ENCODE measurements at regions not wholly inside any gene's neighbourhood (a gene's known extent, or its start where the extent isn't known, plus 50 kb on each side); places are given as distances from the start of the nearest gene placed in this dataset.

DNA sequence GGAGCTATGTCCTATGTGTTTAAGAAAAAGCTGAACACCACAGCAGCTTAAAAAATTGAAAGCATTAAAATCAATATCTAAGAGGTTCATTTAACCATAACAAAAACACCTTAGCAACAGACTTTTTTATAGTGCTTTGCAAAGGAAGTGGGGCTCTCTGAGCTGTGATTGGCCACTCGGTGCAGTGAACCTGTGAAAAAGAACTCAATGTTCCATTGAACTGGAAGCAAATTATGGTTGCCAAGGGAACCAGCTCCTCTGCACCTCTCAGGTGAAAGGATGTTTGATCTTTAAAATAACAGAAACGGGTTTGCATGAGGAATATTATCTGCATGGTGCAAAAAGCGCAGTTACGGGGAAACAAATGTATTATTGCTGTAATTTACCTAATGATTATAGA, 149.4 kb downstream of the SNAPC1 start:
- TF ChIP-seq, protein P1, sequence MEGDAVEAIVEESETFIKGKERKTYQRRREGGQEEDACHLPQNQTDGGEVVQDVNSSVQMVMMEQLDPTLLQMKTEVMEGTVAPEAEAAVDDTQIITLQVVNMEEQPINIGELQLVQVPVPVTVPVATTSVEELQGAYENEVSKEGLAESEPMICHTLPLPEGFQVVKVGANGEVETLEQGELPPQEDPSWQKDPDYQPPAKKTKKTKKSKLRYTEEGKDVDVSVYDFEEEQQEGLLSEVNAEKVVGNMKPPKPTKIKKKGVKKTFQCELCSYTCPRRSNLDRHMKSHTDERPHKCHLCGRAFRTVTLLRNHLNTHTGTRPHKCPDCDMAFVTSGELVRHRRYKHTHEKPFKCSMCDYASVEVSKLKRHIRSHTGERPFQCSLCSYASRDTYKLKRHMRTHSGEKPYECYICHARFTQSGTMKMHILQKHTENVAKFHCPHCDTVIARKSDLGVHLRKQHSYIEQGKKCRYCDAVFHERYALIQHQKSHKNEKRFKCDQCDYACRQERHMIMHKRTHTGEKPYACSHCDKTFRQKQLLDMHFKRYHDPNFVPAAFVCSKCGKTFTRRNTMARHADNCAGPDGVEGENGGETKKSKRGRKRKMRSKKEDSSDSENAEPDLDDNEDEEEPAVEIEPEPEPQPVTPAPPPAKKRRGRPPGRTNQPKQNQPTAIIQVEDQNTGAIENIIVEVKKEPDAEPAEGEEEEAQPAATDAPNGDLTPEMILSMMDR (IDR thresholded peaks at IDR 0.05; ENCODE audit: control insufficient read depth, extremely low read depth, insufficient read depth) = no peak
- H3K4me3 ChIP-seq (ENCODE audit: low read depth, low read length) = no peak overlapping the region
- DNase-seq (ENCODE audit: low read depth) = peak; percentile 10

DNA sequence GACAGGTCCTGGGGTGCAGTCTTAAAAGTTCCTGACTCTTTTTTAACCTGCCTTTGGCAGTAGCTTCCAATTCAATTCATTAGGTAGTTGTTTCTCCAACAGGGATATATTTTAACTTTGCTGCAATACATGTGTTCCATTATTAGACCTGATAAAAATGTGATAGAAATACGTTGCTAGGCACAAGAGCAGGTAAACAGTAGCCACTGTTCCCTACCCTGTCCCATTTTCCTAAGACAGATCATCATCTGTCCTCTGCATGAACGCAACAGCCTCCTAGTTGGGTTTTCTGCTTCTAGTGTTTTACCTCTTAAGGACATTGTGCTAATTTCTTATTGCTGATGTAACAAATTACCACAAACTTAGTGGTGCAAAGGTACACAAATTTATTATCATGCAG, 156.8 kb downstream of the SNAPC1 start:
- DNase-seq (ENCODE audit: low read depth) = no peak
- TF ChIP-seq, protein P1 (IDR thresholded peaks at IDR 0.05; ENCODE audit: control insufficient read depth, extremely low read depth, insufficient read depth) = no peak

DNA sequence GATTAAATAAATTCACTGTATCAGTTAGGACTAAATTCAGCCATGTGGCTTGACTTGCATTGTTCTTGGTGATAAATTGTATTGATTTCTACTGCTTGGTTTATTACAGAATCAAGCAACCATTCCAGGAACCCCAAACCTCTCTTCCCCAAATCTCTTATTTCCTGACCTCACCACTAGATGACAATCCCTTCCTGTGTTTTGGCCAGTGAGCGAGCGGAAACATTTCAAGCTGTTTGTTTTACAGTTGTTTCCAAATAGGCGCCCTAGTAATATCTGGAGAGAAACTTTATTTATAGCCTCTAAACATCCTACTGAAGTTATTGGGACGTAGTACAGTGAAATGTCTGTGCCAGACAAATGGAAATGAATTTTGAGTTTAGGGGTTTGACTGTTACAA, 161.1 kb downstream of the SNAPC1 start:
- TF ChIP-seq, protein P1 (IDR thresholded peaks at IDR 0.05; ENCODE audit: control insufficient read depth, extremely low read depth, insufficient read depth) = peak; percentile 63
- no peak overlapping the region for H3K4me3 ChIP-seq (ENCODE audit: low read depth, low read length)
- no peak for DNase-seq (ENCODE audit: low read depth)

More for the DNA sequence above, 156.8 kb downstream of the SNAPC1 start:
- H3K4me3 ChIP-seq (ENCODE audit: low read depth, low read length) = no peak overlapping the region

DNA sequence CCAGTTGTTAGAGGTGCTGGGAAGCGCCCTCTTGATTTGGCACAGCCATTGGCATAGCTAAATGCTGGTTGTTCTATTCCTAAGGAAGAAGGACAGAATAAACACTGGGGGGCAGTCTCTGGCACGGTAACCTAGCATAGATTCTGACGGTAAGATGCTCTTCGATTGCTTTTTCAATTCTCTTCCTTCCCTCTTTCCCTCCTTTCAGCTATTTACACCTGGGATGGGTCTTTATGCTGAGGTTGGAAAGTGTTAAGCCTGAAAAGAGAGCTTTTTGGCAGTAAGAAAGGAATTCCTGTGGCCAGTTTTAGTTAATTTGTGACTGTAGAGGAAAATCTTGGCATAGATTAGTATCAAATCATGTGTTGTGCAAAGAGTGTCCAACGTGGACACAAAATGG, 162.8 kb downstream of the SNAPC1 start:
- no peak overlapping the region for H3K4me3 ChIP-seq (ENCODE audit: low read depth, low read length)
- TF ChIP-seq, protein P1 (IDR thresholded peaks at IDR 0.05; ENCODE audit: control insufficient read depth, extremely low read depth, insufficient read depth) = no peak
- no peak for DNase-seq (ENCODE audit: low read depth)

DNA sequence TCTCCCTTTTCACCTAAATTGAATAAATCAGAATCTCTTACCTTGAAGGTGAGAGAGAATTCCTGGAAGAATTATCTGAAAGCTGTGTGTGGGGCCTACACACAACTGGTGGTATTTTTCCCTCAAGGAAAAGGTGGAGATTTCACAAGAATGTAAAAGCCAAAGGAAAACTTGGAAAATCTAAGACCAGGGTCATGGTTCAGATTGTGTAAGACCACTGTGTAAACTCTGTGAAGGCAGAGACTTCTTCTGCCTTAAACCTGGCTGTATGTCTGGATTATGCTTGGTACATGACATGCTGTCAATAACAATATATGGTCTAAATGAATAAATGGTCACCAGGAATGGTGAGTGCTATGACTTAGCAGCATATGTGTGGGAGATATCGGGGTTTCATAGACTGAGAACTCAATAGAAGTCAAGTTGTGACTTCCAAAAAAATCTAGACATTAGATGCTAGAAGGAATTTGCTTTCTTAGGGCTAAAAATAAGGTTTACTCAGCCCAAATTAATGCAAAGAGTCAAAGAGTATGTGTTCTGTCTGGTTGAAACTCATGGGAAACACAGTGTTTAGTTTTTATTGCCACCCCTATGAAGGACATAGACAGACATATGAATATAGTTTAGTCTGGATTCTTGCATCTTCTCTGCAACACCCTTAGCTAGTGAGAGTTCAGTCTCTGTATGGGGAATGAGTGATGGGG, 163.7 kb downstream of the SNAPC1 start:
- no peak for DNase-seq (ENCODE audit: low read depth)
- no peak overlapping the region for H3K4me3 ChIP-seq (ENCODE audit: low read depth, low read length)
- TF ChIP-seq, protein P1 (IDR thresholded peaks at IDR 0.05; ENCODE audit: control insufficient read depth, extremely low read depth, insufficient read depth) = no peak

DNA sequence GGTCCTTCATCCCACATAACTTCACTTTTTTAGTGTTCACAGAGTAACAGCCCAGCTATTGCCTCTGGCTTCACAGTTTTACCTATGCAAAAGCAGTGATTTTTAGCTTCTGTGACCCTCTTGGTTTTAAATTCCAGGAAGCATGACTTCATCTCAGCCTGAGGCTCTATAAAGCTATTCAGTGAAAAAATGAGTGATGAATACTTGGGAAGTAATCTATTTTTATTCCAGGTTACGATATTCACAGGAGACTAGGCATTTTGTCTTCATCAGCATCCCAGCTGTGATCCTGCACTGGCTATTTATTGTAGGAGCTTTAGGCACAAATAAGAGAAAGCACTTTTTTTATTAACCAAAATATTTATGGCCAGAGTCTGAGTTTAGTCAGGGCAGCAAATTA, 164.8 kb downstream of the SNAPC1 start:
- TF ChIP-seq, protein P1 (IDR thresholded peaks at IDR 0.05; ENCODE audit: control insufficient read depth, extremely low read depth, insufficient read depth) = no peak
- DNase-seq (ENCODE audit: low read depth) = no peak
- H3K4me3 ChIP-seq (ENCODE audit: low read depth, low read length) = no peak overlapping the region

DNA sequence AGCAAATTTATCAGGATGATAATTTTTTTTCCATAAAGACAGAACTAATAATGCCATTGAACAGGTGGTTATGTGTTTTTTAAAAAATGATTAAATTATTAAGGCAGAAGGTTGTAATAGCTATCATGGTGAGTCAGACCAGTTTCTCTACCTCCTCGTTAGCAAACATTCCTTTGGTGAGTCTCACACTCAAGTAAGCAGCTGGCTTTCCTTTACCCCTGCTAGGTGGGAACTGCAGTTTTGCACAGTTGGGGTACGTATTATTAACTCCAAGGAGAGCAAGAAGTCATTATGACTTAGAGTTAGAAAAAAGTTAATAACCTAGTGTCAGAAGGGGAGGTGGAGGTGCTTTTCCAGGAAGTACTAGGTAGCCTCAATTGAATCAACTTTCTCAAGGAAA, 165.3 kb downstream of the SNAPC1 start:
- TF ChIP-seq, protein P1 (IDR thresholded peaks at IDR 0.05; ENCODE audit: control insufficient read depth, extremely low read depth, insufficient read depth) = no peak
- no peak for DNase-seq (ENCODE audit: low read depth)
- H3K4me3 ChIP-seq (ENCODE audit: low read depth, low read length) = no peak overlapping the region

Data from LNCaP clone FGC (cell line).